Memory B cell (primary cell): ENCODE measurements at regions not wholly inside any gene's neighbourhood (a gene's known extent, or its start where the extent isn't known, plus 50 kb on each side); places are given as distances from the start of the nearest gene placed in this dataset.
"Not testable (repeated sequence)": the region's sequence is repeated elsewhere in the genome, so short reads cannot be mapped to it uniquely, and the experiment has no call there.

ENCODE experiments used
- ATAC-seq: fragments of 150-1000 bp; cut with Tn5 transposase; 2 replicates; pipeline ENCODE4 v1.10.0; 2021; ENCODE audit warnings: low read depth, mild to moderate bottlenecking, moderate library complexity
- DNase-seq, 2 donors: peaks; one replicate each; pipeline ENCODE4 v3.0.0; 2022; ENCODE audit warnings: low spot score in 2 of 2
- H3K27ac Mint-ChIP-seq: one replicate; pipeline ENCODE4 v1.8.0; 2022; ENCODE audit warnings: mild to moderate bottlenecking, moderate library complexity, mixed read lengths
- H3K27me3 Mint-ChIP-seq: one replicate; pipeline ENCODE4 v1.8.0; 2022; ENCODE audit warnings: mixed read lengths
- H3K36me3 Mint-ChIP-seq: one replicate; pipeline ENCODE4 v1.8.0; 2022; ENCODE audit warnings: mild to moderate bottlenecking, mixed read lengths
- H3K4me1 Mint-ChIP-seq: one replicate; pipeline ENCODE4 v1.8.0; 2022; ENCODE audit warnings: mixed read lengths
- H3K4me3 Mint-ChIP-seq: one replicate; pipeline ENCODE4 v1.8.0; 2022; ENCODE audit warnings: mild to moderate bottlenecking, moderate library complexity, mixed read lengths
- H3K9me3 Mint-ChIP-seq: one replicate; pipeline ENCODE4 v1.8.0; 2022; ENCODE audit warnings: mixed read lengths

DNA sequence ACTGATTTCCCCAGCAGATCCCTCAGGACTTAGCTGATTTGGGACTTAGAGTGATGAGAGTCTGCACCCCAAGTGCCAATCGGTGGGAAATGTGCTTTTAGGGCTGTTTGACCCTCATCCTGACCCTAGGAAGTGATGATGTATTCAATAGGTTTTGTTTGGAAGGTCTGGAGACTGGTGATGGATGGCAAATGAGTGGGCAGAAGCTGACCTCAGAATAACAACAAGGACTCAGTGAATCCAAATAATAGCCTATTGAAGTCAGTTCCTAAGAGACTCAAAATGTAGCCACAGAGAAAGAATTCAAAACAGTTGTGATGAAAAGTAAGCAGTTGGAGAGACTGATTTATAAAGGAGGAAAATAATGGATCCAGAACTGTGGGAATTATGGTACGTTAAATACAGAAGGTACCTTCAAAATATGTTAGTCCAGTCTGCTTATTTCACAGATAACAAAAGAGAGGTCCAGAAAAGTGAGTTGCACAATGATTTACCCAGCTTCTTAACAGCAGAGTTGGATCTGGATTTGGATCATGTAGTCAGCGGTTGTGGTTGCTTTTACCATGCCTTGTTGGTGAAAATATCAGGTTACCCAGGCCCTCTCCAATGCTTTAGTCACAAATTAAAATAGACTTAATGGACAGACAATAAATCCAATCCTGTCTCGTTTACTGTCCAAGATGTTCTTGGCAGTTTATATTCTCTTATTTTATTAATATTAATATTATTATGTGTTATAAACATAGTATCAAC is 123.0 kb upstream of the PTBP2 start:
- no peak for DNase-seq
- no peak overlapping the region for H3K4me3 Mint-ChIP-seq

DNA sequence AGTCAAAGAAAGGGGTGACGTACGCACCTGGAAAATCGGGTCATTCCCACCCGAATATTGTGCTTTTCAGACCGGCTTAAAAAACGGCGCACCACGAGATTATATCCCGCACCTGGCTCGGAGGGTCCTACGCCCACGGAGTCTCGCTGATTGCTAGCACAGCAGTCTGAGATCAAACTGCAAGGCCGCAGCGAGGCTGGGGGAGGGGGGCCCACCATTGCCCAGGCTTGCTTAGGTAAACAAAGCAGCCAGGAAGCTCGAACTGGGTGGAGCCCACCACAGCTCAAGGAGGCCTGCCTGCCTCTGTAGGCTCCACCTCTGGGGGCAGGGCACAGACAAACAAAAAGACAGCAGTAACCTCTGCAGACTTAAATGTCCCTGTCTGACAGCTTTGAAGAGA is 117.0 kb upstream of the PTBP2 start:
- not testable (repeated sequence) for H3K27ac Mint-ChIP-seq, DNase-seq, H3K9me3 Mint-ChIP-seq, H3K27me3 Mint-ChIP-seq, H3K36me3 Mint-ChIP-seq, H3K4me3 Mint-ChIP-seq, H3K4me1 Mint-ChIP-seq, ATAC-seq

More for the DNA sequence above, 123.0 kb upstream of the PTBP2 start:
- Mint-ChIP-seq H3K36me3 (no peaks in the 10 kb centered on the region), H3K4me1 (no peaks in the 10 kb centered on the region), H3K27me3 (no peaks in the 10 kb centered on the region), H3K27ac (no peak overlapping the region), H3K9me3 (peaks cover 2% of the 10 kb centered on the region)
- no peak for ATAC-seq

DNA sequence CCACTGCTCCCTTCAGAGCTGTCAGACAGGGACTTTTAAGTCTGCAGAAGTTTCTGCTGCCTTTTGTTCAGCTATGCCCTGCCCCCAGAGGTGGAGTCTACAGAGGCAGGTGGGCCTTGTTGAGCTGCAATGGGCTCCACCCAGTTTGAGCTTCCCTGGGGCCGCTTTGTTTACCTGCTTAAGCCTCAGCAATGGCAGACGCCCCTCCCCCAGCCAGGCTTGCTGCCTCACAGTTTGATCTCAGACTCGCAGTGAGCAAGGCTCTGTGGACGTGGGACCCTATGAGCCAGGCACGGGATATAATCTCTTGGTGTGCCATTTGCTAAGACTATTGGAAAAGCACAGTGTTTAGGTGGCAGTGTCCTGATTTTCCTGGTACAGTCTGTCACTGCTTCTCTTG is 104.2 kb upstream of the PTBP2 start:
- not testable (repeated sequence) for H3K27ac Mint-ChIP-seq, ATAC-seq, H3K9me3 Mint-ChIP-seq, DNase-seq, H3K4me3 Mint-ChIP-seq, H3K4me1 Mint-ChIP-seq, H3K27me3 Mint-ChIP-seq, H3K36me3 Mint-ChIP-seq

DNA sequence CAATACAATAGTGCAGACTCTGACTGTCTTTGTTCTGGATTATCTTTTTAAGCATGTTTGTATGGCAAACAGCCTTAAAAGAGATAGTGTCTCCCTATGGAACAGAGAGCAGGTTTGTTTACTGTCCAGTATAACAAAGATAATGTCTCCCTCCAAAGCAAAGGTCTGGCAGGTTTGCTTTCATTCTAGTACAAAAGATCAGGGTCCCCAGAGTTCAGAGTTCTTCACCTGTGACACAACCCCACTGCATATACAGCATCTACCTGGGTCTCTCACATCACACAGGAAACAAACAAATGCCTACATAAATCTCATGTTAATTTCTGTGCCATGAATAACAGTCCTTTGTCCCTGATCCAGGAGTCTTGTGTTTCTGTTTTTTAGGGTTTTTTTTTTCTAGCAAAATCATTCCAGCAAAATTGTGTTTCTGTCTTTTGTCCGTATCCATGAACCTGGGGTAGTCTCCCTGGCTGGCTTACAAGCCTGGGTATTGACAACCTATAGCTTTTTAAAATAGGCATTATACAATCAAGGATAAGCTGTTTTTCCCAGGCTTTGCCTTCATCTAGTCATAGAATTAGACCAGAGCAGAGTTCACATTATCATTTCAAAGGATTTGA is 89.4 kb upstream of the PTBP2 start:
- Mint-ChIP-seq H3K27ac (no peak overlapping the region), H3K4me1 (no peaks in the 10 kb centered on the region), H3K4me3 (no peak overlapping the region), H3K9me3 (no peaks in the 10 kb centered on the region), H3K27me3 (no peaks in the 10 kb centered on the region), H3K36me3 (no peaks in the 10 kb centered on the region)
- no peak for DNase-seq
- no peak for ATAC-seq

DNA sequence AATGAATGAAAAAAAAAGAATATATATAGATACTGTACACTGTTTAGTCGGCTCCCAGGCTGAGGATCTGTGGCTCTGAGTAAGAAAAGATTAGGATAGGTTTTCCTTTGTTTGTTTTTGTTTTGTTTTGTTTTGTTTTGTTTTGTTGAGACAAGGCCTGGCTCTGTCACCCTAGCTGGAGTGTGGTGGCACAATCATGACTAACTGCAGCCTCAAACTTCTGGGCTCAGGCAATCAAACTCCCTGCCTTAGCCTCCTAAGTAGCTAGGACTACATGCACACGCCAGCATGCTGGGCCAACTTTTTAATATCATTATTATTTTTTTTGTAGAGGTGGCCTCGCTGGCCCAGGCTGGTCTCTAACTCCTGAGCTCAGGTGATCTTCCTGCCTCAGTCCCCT is 87.9 kb upstream of the PTBP2 start:
- Mint-ChIP-seq H3K4me3 (no peak overlapping the region), H3K9me3 (no peaks in the 10 kb centered on the region), H3K36me3 (no peaks in the 10 kb centered on the region), H3K27me3 (no peaks in the 10 kb centered on the region), H3K4me1 (no peaks in the 10 kb centered on the region), H3K27ac (no peak overlapping the region)
- ATAC-seq (no peak), DNase-seq (no peak)

DNA sequence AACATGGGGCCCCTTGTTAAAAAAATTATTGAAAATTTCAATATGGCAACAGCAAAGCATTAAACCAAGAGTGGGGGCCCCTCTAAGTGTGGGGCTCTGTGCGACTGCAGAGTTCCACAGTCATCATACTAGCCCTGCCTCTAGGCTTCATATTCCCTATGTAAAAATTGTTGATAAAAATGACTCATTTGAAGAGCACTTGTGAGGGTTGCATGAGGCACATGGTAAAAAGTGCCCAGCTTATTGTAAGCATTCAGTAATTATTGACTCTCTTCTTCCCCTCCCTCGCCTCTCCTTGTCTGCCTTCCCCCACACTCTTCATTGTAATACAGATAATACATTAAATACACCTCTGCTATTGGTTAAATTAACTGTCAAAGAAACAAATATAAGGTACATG is 86.7 kb upstream of the PTBP2 start:
- no peaks in the 10 kb centered on the region for H3K27me3 Mint-ChIP-seq
- H3K4me1 Mint-ChIP-seq = no peaks in the 10 kb centered on the region

DNA sequence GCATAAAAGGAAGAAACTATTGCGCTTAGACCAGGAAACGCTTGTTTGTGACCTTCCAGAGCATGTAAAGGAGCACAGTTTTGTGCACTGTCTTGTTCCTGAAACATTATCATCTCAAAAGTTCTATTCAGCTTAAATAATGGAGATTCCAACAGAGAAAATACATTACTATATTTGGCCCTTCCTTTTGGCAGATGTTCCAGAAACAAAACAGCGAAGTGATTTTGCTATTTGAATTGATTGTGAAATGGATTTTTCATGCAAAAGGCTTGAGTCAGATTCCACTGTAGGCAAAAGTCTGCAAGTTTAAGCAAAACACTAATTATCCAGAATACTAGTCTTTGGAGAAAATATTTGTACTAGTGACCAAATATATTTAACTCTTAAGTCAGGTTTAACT is 80.3 kb upstream of the PTBP2 start:
- DNase-seq (no peak), ATAC-seq (no peak)
- Mint-ChIP-seq H3K27me3 (peaks cover 2% of the 10 kb centered on the region), H3K4me3 (no peak overlapping the region), H3K4me1 (no peaks in the 10 kb centered on the region), H3K27ac (no peak overlapping the region), H3K36me3 (no peaks in the 10 kb centered on the region), H3K9me3 (no peaks in the 10 kb centered on the region)

More for the DNA sequence above, 86.7 kb upstream of the PTBP2 start:
- ATAC-seq (no peak), DNase-seq (no peak)
- H3K9me3 Mint-ChIP-seq = no peaks in the 10 kb centered on the region
- H3K27ac Mint-ChIP-seq = no peak overlapping the region
- H3K36me3 Mint-ChIP-seq = no peaks in the 10 kb centered on the region
- H3K4me3 Mint-ChIP-seq = no peak overlapping the region

DNA sequence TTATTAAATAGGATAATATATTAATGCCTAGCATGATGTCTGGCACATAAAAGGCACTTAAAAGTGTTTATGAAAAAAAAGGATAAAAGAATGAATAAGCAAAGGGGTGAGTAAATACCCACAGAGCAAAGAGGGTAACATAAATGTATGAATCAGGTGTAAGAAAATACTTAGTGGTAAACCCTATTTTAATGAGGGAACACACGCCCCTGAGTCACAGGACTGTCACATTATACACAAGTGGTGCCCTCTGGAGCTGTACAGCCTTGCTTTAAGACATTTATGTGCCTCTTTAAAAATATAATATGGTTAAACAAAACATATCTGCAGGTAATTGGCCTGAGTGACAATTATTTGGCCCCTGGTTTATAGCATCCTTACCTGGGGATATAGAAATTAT is 78.1 kb upstream of the PTBP2 start:
- H3K36me3 Mint-ChIP-seq = no peaks in the 10 kb centered on the region
- ATAC-seq (no peak), DNase-seq (no peak)
- H3K4me1 Mint-ChIP-seq = no peaks in the 10 kb centered on the region
- no peak overlapping the region for H3K4me3 Mint-ChIP-seq
- no peaks in the 10 kb centered on the region for H3K9me3 Mint-ChIP-seq
- peaks cover 2% of the 10 kb centered on the region for H3K27me3 Mint-ChIP-seq
- no peak overlapping the region for H3K27ac Mint-ChIP-seq

DNA sequence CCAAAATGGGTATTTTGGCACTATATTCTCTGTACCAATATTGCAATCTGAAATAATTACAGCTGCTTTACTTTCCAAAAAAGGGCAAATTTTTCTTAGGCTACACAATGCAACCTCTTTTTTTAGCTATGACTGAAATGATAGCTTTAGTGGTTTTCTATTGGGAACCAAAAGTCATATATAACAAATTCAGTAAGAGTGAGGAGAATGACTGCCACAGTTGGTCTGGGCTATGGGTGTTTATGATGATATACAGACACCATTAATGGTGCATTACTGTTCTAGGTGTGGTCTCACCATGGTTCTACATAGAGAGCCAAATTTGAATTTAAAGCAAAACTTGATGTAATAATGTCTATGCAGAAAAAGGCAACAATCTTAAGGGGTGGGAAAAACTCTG is 72.3 kb upstream of the PTBP2 start:
- Mint-ChIP-seq H3K27me3 (peaks cover 7% of the 10 kb centered on the region), H3K27ac (no peak overlapping the region), H3K4me1 (no peaks in the 10 kb centered on the region), H3K4me3 (no peak overlapping the region), H3K36me3 (no peaks in the 10 kb centered on the region), H3K9me3 (peaks cover 3% of the 10 kb centered on the region)
- ATAC-seq (no peak), DNase-seq (no peak)

DNA sequence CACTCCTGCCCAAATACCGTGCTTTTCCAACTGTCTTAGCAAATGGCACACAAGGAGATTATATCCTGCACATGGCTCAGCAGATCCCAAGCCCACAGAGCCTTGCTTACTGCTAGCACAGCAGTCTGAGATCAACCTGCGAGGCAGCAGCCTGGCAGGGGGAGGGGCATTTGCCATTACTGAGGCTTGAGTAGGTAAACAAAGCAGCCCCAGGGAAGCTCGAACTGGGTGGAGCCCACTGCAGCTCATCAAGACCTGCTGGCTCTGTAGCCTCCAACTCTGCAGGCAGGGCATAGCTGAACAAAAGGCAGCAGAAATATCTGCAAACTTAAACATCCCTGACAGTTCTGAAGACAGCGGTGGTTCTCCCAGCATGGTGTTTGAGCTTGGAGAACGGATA is 70.1 kb upstream of the PTBP2 start:
- Mint-ChIP-seq H3K36me3 (no peaks in the 10 kb centered on the region), H3K4me1 (no peaks in the 10 kb centered on the region), H3K9me3 (peaks cover 3% of the 10 kb centered on the region), H3K27ac (no peak overlapping the region), H3K4me3 (no peak overlapping the region), H3K27me3 (peaks cover 5% of the 10 kb centered on the region)
- DNase-seq = no peak
- no peak for ATAC-seq

DNA sequence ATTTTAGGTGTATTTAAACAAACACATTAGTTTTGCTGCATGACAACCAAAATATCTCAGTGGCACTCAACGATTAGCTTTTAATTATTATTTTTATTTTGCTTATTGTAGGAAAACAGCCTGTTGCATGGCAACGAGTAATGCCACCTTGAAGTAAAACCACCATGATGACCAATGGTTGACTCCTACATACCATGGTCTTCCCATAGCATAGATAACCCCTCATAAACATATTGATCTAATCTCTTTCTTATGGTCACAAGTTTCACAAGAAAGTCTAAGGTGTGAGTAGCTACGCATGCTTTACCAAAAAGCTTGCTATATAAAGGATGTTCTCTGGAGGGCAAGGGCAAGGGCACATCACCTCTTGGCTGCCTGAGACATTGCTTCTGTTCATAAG is 61.5 kb upstream of the PTBP2 start:
- Mint-ChIP-seq H3K27ac (no peak overlapping the region), H3K9me3 (peaks cover 8% of the 10 kb centered on the region), H3K36me3 (no peaks in the 10 kb centered on the region), H3K4me1 (no peaks in the 10 kb centered on the region), H3K4me3 (no peak overlapping the region), H3K27me3 (no peaks in the 10 kb centered on the region)
- ATAC-seq (no peak), DNase-seq (no peak)

DNA sequence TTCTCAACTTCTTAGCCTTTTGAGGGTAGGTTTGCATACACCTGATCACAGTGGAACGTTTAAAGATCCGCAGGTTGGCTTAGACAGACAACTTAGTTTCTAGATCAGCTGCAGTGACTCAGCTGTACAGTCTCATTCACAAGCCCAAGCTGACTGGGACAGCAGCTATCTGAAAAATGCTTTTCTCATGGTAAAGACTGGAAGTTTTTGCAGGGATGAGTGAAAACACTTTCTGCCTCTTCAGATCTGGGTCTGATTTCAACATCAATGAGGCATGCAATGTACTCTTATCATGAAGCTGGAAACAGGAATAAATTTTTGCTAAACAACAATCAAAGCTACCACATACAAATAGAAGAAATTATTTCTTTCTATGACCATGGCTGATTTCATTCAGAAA is 61.1 kb upstream of the PTBP2 start:
- H3K4me1 Mint-ChIP-seq = no peaks in the 10 kb centered on the region
- peaks cover 8% of the 10 kb centered on the region for H3K9me3 Mint-ChIP-seq
- no peak for ATAC-seq
- H3K36me3 Mint-ChIP-seq = no peaks in the 10 kb centered on the region
- no peak overlapping the region for H3K4me3 Mint-ChIP-seq
- DNase-seq = no peak
- no peak overlapping the region for H3K27ac Mint-ChIP-seq
- H3K27me3 Mint-ChIP-seq = no peaks in the 10 kb centered on the region
